ENCODE measurements at regions not wholly inside any gene's neighbourhood (a gene's known extent, or its start where the extent isn't known, plus 50 kb on each side); places are given as distances from the start of the nearest gene placed in this dataset.

DNA sequence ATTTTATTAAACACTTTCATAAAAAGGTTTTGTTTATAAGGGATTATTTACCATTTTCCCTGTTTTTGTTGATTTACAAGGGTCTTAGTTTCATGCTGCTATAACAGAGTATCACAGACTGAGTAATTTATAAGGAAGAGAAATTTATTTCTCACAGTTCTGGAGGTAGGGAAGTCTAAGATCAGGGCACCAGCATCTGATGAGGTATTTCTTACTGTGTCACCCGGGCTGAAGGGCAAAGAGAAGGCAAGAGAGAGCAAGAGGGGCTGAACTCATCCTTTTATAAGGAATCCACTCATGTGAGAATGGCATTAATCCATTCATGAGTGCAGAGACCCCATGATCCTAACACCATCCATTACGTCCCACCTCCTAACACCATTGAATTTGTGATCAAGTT, 160.0 kb upstream of the SLC39A10 start:
- Histone ChIP-seq H3K4me1 (ENCODE audit: insufficient read depth, low read length) (no peaks in the 10 kb centered on the region), H3K4me3 (replicated peaks in 1 of 3; ENCODE audit: insufficient read depth in 1 of 3, low read depth in 2 of 3, low read length in 3 of 3) (no peak overlapping the region), H3K79me2 (ENCODE audit: insufficient read depth, low read length) (no peaks in the 10 kb centered on the region), H3K9me3 (ENCODE audit: low read length) (no peaks in the 10 kb centered on the region), H3K4me2 (ENCODE audit: low read depth, low read length) (no peak overlapping the region), H3K27me3 (ENCODE audit: control insufficient read depth in 1 of 2, insufficient read depth in 2 of 2, low read length in 2 of 2) (0 out of 5 replicates have a peak, but pooled peaks cover 0 to 3% of the 10 kb centered on the region in 2 experiments), H3K9ac (ENCODE audit: insufficient read depth, low read depth, low read length) (no peak overlapping the region), H2AFZ (ENCODE audit: low read length) (no peak overlapping the region), H3K27ac (ENCODE audit: extremely low read length, insufficient read depth, low read length) (no peak overlapping the region), H3K36me3 (replicated peaks in 1 of 2; ENCODE audit: control insufficient read depth in 1 of 2, insufficient read depth in 2 of 2, low read length in 2 of 2) (no peaks in the 10 kb centered on the region), H4K20me1 (ENCODE audit: insufficient read depth, low read length) (no peaks in the 10 kb centered on the region)
- WGBS (ENCODE audit: low lambda C conversion rate): 27% methylated on average over 2 of the region's 2 CpGs
- FAIRE-seq (no peak), DNase-seq (ENCODE audit: low spot score) (no peak), ATAC-seq (no peak)
- CTCF ChIA-PET (ENCODE audit: low intra/inter-chr PET ratio, low total read pairs): interaction anchor here (1.5 kb wide), 1 partner anchor 441 kb away, joined by 5 read pairs; no protein-coding TSS in a partner anchor
- BruUV-seq (replicated peaks): no TSS peak
- POLR2A ChIA-PET: no interaction called here
- in situ Hi-C loops (cut with HindIII; ENCODE audit: extremely low pct_ligation_motif_present, low pct_unique_long_range_greater_than_20kb) (no loop called here), intact Hi-C loops (cut with micrococcal nuclease; ENCODE audit: unreplicated experiment) (no loop called here)
- TF ChIP-seq EHMT2 (IDR thresholded peaks at IDR 0.05; ENCODE audit: borderline replicate concordance, low read depth, low read length) (no peak), RFXANK (CRISPR knock-in tag; IDR thresholded peaks at IDR 0.05) (no peak), ZFP37 (CRISPR knock-in tag; IDR thresholded peaks at IDR 0.05; ENCODE audit: borderline replicate concordance) (no peak), ZNF234 (CRISPR knock-in tag; conservative IDR thresholded peaks at IDR 0.05) (no peak), NFYC (CRISPR knock-in tag; IDR thresholded peaks at IDR 0.05) (no peak), KLF6 (CRISPR knock-in tag; IDR thresholded peaks at IDR 0.05) (no peak), ZSCAN31 (CRISPR knock-in tag; IDR thresholded peaks at IDR 0.05; ENCODE audit: low read depth) (no peak), FOXJ3 (CRISPR knock-in tag; IDR thresholded peaks at IDR 0.05; ENCODE audit: borderline replicate concordance) (no peak), ZNF737 (CRISPR knock-in tag; IDR thresholded peaks at IDR 0.05; ENCODE audit: borderline replicate concordance) (no peak), MED13 (CRISPR knock-in tag; IDR thresholded peaks at IDR 0.05) (no peak), ZFYVE20 (CRISPR knock-in tag; IDR thresholded peaks at IDR 0.05; ENCODE audit: borderline replicate concordance, low read depth) (no peak), ZSCAN12 (CRISPR knock-in tag; IDR thresholded peaks at IDR 0.05) (no peak), ZNF644 (CRISPR knock-in tag; IDR thresholded peaks at IDR 0.05; ENCODE audit: low read depth) (no peak), SP2 (CRISPR knock-in tag; IDR thresholded peaks at IDR 0.05) (no peak), PHF8 (CRISPR knock-in tag; IDR thresholded peaks at IDR 0.05) (no peak)
- TF ChIP-seq, protein P1, sequence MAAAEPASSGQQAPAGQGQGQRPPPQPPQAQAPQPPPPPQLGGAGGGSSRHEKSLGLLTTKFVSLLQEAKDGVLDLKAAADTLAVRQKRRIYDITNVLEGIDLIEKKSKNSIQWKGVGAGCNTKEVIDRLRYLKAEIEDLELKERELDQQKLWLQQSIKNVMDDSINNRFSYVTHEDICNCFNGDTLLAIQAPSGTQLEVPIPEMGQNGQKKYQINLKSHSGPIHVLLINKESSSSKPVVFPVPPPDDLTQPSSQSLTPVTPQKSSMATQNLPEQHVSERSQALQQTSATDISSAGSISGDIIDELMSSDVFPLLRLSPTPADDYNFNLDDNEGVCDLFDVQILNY (CRISPR knock-in tag; conservative IDR thresholded peaks at IDR 0.05): no peak
- TF ChIP-seq, protein P2, sequence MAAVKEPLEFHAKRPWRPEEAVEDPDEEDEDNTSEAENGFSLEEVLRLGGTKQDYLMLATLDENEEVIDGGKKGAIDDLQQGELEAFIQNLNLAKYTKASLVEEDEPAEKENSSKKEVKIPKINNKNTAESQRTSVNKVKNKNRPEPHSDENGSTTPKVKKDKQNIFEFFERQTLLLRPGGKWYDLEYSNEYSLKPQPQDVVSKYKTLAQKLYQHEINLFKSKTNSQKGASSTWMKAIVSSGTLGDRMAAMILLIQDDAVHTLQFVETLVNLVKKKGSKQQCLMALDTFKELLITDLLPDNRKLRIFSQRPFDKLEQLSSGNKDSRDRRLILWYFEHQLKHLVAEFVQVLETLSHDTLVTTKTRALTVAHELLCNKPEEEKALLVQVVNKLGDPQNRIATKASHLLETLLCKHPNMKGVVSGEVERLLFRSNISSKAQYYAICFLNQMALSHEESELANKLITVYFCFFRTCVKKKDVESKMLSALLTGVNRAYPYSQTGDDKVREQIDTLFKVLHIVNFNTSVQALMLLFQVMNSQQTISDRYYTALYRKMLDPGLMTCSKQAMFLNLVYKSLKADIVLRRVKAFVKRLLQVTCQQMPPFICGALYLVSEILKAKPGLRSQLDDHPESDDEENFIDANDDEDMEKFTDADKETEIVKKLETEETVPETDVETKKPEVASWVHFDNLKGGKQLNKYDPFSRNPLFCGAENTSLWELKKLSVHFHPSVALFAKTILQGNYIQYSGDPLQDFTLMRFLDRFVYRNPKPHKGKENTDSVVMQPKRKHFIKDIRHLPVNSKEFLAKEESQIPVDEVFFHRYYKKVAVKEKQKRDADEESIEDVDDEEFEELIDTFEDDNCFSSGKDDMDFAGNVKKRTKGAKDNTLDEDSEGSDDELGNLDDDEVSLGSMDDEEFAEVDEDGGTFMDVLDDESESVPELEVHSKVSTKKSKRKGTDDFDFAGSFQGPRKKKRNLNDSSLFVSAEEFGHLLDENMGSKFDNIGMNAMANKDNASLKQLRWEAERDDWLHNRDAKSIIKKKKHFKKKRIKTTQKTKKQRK (IDR thresholded peaks at IDR 0.05; ENCODE audit: low read length): no peak
- TF ChIP-seq, protein P3, sequence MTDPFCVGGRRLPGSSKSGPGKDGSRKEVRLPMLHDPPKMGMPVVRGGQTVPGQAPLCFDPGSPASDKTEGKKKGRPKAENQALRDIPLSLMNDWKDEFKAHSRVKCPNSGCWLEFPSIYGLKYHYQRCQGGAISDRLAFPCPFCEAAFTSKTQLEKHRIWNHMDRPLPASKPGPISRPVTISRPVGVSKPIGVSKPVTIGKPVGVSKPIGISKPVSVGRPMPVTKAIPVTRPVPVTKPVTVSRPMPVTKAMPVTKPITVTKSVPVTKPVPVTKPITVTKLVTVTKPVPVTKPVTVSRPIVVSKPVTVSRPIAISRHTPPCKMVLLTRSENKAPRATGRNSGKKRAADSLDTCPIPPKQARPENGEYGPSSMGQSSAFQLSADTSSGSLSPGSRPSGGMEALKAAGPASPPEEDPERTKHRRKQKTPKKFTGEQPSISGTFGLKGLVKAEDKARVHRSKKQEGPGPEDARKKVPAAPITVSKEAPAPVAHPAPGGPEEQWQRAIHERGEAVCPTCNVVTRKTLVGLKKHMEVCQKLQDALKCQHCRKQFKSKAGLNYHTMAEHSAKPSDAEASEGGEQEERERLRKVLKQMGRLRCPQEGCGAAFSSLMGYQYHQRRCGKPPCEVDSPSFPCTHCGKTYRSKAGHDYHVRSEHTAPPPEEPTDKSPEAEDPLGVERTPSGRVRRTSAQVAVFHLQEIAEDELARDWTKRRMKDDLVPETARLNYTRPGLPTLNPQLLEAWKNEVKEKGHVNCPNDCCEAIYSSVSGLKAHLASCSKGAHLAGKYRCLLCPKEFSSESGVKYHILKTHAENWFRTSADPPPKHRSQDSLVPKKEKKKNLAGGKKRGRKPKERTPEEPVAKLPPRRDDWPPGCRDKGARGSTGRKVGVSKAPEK (CRISPR knock-in tag; IDR thresholded peaks at IDR 0.05; ENCODE audit: borderline replicate concordance): no peak
